ENCODE measurements at regions not wholly inside any gene's neighbourhood (a gene's known extent, or its start where the extent isn't known, plus 50 kb on each side); places are given as distances from the start of the nearest gene placed in this dataset.
"Not testable (repeated sequence)": the region's sequence is repeated elsewhere in the genome, so short reads cannot be mapped to it uniquely, and the experiment has no call there.

- not testable (repeated sequence) for TF ChIP-seq POLR2AphosphoS5 (IDR thresholded peaks at IDR 0.05; ENCODE audit: insufficient read depth in 1 of 2, low read depth in 1 of 2); POLR2A (IDR thresholded peaks at IDR 0.05); CTCF (IDR thresholded peaks at IDR 0.05)
These were observed 95.3 kb upstream of the FAM72C start for GRCh38 chr1:144067042-144067441.
